ENCODE measurements at regions not wholly inside any gene's neighbourhood (a gene's known extent, or its start where the extent isn't known, plus 50 kb on each side); places are given as distances from the start of the nearest gene placed in this dataset.

DNA sequence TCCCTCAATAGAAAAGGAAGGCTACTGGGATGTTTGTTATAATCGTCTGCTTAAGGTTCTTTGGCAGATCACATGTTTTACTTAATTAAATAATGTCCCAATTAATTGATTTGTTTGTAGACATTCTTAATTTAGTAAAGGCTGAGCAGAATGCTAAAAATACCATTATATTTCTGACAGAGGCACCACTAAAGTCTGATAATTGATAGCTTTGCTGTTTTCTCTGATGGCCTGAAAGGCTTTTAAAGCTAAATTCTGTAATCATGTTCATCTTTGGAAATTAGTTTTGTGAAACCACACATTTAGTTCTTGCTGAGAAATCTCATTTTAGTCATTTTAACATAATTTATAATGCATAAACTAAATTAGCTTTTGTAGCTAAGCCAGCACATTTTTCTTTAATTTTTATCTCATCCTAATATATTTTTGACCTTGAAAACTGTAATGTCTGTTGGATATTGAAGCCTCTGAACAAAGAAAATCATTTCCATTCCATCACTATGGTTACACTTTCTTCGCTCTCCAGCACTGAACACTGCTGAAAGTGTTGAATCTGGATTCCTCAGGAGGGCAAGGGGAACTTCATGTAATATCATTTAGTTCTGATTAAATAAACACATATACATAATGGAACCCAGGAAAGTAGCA, 329.4 kb downstream of the ELAVL2 start:
- ATAC-seq (no peak), DNase-seq (no peak)
- no peak overlapping the region for H3K27ac ChIP-seq (ENCODE audit: low read length)
- intact Hi-C loops (cut with micrococcal nuclease) = no loop called here
- no peaks in the 10 kb centered on the region for H3K27me3 ChIP-seq (ENCODE audit: control insufficient read depth, insufficient read depth, low read length)
- H3K9me3 ChIP-seq (ENCODE audit: control insufficient read depth, insufficient read depth, low read length) = no peaks in the 10 kb centered on the region
- H3K4me3 ChIP-seq (ENCODE audit: low read length) = no peak overlapping the region
- H3K36me3 Mint-ChIP-seq = no peaks in the 10 kb centered on the region
- H3K9me3 Mint-ChIP-seq = peaks cover 2 to 6% of the 10 kb centered on the region in 2 donors
- no peaks in the 10 kb centered on the region for H3K4me1 ChIP-seq (ENCODE audit: control insufficient read depth, insufficient read depth, low read length)
- no CpG with 5 or more reads among the region's 2 CpGs for WGBS (ENCODE audit: insufficient coverage)
- H3K27ac Mint-ChIP-seq = no peak overlapping the region
- H3K4me3 Mint-ChIP-seq = no peak overlapping the region
- TF ChIP-seq, protein P1, sequence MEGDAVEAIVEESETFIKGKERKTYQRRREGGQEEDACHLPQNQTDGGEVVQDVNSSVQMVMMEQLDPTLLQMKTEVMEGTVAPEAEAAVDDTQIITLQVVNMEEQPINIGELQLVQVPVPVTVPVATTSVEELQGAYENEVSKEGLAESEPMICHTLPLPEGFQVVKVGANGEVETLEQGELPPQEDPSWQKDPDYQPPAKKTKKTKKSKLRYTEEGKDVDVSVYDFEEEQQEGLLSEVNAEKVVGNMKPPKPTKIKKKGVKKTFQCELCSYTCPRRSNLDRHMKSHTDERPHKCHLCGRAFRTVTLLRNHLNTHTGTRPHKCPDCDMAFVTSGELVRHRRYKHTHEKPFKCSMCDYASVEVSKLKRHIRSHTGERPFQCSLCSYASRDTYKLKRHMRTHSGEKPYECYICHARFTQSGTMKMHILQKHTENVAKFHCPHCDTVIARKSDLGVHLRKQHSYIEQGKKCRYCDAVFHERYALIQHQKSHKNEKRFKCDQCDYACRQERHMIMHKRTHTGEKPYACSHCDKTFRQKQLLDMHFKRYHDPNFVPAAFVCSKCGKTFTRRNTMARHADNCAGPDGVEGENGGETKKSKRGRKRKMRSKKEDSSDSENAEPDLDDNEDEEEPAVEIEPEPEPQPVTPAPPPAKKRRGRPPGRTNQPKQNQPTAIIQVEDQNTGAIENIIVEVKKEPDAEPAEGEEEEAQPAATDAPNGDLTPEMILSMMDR (IDR thresholded peaks at IDR 0.05) = no peak
- no peaks in the 10 kb centered on the region for H3K36me3 ChIP-seq (ENCODE audit: control insufficient read depth, insufficient read depth, low read length)
- no peaks in the 10 kb centered on the region for H3K4me1 Mint-ChIP-seq
- H3K27me3 Mint-ChIP-seq (ENCODE audit: low read depth in 2 of 2) = no peaks in the 10 kb centered on the region

DNA sequence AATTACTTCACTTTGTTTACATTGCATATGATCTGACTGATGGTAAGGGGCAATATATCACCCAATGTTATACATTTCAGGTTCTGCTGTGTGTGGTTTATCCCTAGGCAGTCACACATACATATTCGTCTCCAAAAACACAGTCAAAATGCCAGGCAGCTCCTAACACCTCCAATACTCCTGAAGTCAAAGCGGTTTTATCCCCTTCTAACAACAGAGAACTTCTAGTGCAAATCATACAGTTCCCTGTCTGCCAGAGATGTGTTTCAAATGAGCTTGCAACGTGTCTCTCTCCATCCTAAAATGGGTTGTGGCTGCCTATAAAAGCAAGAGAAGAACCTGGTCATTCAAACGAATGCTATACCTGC, 328.9 kb downstream of the ELAVL2 start:
- 72% methylated on average over 4 of the region's 4 CpGs for WGBS (ENCODE audit: insufficient coverage)
- no peaks in the 10 kb centered on the region for H3K36me3 Mint-ChIP-seq
- H3K27me3 Mint-ChIP-seq (ENCODE audit: low read depth in 2 of 2) = no peaks in the 10 kb centered on the region
- Histone ChIP-seq H3K4me3 (ENCODE audit: low read length) (no peak overlapping the region), H3K36me3 (ENCODE audit: control insufficient read depth, insufficient read depth, low read length) (no peaks in the 10 kb centered on the region), H3K4me1 (ENCODE audit: control insufficient read depth, insufficient read depth, low read length) (no peaks in the 10 kb centered on the region), H3K27ac (ENCODE audit: low read length) (no peak overlapping the region), H3K9me3 (ENCODE audit: control insufficient read depth, insufficient read depth, low read length) (no peaks in the 10 kb centered on the region), H3K27me3 (ENCODE audit: control insufficient read depth, insufficient read depth, low read length) (no peaks in the 10 kb centered on the region)
- H3K4me3 Mint-ChIP-seq = no peak overlapping the region
- DNase-seq = no peak
- peaks cover 2 to 7% of the 10 kb centered on the region in 2 donors for H3K9me3 Mint-ChIP-seq
- intact Hi-C loops (cut with micrococcal nuclease) = no loop called here
- no peaks in the 10 kb centered on the region for H3K4me1 Mint-ChIP-seq
- ATAC-seq = no peak
- TF ChIP-seq, protein P1 (IDR thresholded peaks at IDR 0.05) = no peak
- no peak overlapping the region for H3K27ac Mint-ChIP-seq

DNA sequence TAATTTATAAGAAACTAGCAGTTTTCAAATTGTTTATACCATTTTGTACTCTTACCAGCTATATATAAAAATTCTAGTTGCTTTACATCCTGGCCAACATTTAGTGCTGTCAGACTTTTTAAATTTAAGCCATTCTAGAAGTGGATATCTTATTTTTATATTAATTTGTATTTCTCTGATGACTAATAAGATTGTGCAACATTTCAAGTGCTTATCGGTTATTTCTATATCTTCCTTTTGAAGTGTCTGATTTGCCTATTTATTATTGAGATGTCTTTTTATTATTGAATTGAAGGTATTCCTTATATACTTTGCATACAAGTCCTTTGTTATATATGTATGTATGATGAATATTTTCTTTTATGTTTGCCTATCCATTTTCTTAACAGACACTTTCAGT, 324.0 kb downstream of the ELAVL2 start:
- intact Hi-C loops (cut with micrococcal nuclease) = no loop called here
- Histone ChIP-seq H3K4me3 (ENCODE audit: low read length) (no peak overlapping the region), H3K4me1 (ENCODE audit: control insufficient read depth, insufficient read depth, low read length) (no peaks in the 10 kb centered on the region), H3K9me3 (ENCODE audit: control insufficient read depth, insufficient read depth, low read length) (no peaks in the 10 kb centered on the region), H3K36me3 (ENCODE audit: control insufficient read depth, insufficient read depth, low read length) (no peaks in the 10 kb centered on the region), H3K27ac (ENCODE audit: low read length) (no peak overlapping the region), H3K27me3 (ENCODE audit: control insufficient read depth, insufficient read depth, low read length) (no peaks in the 10 kb centered on the region)
- TF ChIP-seq, protein P1 (IDR thresholded peaks at IDR 0.05) = no peak
- no peak for DNase-seq
- Mint-ChIP-seq H3K27ac (no peak overlapping the region), H3K36me3 (no peaks in the 10 kb centered on the region), H3K9me3 (peaks cover 9 to 16% of the 10 kb centered on the region in 2 donors), H3K4me3 (no peak overlapping the region), H3K27me3 (ENCODE audit: low read depth in 2 of 2) (no peaks in the 10 kb centered on the region), H3K4me1 (no peaks in the 10 kb centered on the region)
- WGBS (ENCODE audit: insufficient coverage) = no CpG with 5 or more reads among the region's 1 CpG
- no peak for ATAC-seq

DNA sequence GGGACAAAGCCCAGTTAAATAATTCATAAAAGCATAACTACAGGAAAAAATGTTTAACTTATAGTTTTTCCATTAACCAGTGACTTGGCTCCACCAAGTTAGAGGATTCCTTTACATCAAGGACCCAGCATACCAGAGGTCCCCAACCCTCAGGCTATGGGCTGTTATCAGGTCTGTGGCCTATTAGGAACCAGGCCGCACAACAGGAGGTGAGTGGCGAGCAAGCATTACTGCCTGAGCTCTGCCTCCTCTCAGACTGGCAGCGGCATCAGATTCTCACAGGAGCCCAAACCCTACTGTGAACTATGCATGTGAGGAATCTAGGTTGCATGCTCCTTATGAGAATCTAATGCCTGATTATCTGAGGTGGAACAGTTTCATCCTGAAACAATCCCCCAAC, 303.1 kb downstream of the ELAVL2 start:
- ATAC-seq = no peak
- WGBS (ENCODE audit: insufficient coverage) = 98% methylated on average over 3 of the region's 3 CpGs
- H3K36me3 Mint-ChIP-seq = no peaks in the 10 kb centered on the region

More for the DNA sequence above, 303.1 kb downstream of the ELAVL2 start:
- Mint-ChIP-seq H3K4me3 (no peak overlapping the region), H3K4me1 (no peaks in the 10 kb centered on the region), H3K9me3 (peaks cover 14 to 19% of the 10 kb centered on the region in 2 donors), H3K27me3 (ENCODE audit: low read depth in 2 of 2) (no peaks in the 10 kb centered on the region), H3K27ac (no peak overlapping the region)
- Histone ChIP-seq H3K4me3 (ENCODE audit: low read length) (no peak overlapping the region), H3K27me3 (ENCODE audit: control insufficient read depth, insufficient read depth, low read length) (no peaks in the 10 kb centered on the region), H3K9me3 (ENCODE audit: control insufficient read depth, insufficient read depth, low read length) (no peaks in the 10 kb centered on the region), H3K27ac (ENCODE audit: low read length) (no peak overlapping the region), H3K4me1 (ENCODE audit: control insufficient read depth, insufficient read depth, low read length) (no peaks in the 10 kb centered on the region), H3K36me3 (ENCODE audit: control insufficient read depth, insufficient read depth, low read length) (no peaks in the 10 kb centered on the region)
- TF ChIP-seq, protein P1 (IDR thresholded peaks at IDR 0.05) = no peak
- intact Hi-C loops (cut with micrococcal nuclease) = no loop called here
- no peak for DNase-seq
